ENCODE measurements at regions not wholly inside any gene's neighbourhood (a gene's known extent, or its start where the extent isn't known, plus 50 kb on each side); places are given as distances from the start of the nearest gene placed in this dataset.

DNA sequence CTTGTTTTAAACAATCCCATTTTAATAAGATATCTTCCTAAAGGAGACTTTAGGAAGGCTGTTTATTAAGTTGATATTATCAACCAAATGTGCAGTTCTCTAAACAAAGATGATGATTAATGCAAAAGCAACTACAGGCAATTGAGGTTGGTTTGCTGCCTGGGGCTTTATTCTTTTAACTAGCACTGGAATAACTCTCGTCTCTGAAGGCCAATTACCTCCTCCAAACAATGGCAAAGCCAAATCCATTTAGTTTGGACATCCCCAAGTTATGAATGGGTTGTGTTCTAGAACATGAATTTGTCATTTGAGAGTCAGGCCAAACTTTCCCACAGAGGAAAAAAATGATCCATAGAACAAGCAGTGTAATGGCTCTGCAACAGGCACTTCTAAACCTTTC is 114.1 kb downstream of the SLC16A9 start:
- no peak for DNase-seq

DNA sequence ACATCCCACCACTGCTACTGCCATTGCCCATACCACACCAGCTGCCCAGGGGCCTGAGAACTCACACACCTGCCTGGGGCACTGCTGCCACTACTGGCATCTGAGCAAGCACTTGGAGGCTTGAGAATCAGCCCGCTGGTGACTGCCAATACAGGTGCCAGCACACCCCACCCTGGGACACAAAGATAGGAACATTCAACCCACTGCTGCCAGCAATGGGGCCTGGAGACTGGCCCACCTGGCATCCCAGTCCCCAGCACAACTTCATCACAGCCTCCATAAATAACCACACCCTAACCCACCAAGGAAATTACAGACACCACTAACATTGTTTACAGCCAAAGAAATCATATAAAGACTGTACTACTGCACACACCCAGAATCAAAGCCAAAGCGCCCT is 115.9 kb downstream of the SLC16A9 start:
- DNase-seq = no peak

DNA sequence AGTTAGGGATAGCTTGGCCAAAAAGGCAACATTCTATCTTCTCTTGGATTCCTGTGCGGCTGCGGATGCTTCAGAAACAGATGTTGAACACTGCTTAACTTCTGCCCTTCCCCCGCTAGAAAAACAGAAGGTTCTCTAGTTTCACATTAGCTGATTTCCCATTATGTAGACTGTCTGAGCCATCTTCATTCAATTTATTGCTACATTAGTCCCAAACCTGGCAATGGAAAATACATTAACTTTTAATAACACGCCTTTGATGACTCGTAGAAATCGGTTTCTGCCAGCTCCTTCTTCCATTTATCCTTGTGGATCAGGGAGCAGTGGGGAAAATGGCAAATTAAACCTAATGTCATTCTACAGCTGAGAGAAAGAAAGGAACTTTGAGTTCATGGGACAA is 119.9 kb downstream of the SLC16A9 start:
- peak; percentile 53 for DNase-seq

DNA sequence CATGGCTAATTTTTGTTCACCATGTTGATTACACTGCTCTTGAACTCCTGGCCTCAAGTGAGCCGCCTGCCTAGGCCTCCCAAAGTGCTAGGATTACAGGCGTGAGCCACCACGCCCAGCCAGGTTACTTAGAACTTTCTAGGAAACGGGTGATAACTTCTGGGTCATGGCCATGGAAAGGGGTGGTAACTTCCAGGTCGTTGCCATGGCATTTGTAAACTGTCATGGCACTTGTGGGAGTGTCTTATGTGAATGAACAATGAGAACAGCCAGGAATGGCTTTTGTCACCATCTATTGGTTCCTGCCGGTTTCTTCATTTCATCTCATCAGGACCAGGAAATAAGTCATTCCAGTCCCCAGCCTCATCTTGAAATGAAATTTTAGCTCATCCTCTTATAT is 120.9 kb downstream of the SLC16A9 start:
- DNase-seq = no peak

DNA sequence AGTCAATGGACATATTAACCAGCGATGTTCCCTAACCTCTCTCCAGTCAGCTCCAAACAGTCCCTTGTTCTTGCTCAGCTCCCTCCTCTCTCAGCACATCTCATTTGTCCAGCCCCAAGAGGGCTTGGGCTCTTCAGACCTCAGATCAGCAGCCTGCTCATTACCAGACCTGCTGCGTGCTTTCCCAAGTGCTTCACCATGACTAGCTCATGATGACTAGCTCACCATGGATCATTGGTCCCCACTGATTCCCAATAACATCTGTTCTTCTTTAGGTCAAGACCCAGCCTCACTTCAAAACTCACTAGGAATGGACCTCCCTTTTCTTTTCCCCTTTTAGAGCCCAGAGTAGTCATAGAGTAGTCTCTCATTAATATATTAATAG is 121.9 kb downstream of the SLC16A9 start:
- no peak for DNase-seq

DNA sequence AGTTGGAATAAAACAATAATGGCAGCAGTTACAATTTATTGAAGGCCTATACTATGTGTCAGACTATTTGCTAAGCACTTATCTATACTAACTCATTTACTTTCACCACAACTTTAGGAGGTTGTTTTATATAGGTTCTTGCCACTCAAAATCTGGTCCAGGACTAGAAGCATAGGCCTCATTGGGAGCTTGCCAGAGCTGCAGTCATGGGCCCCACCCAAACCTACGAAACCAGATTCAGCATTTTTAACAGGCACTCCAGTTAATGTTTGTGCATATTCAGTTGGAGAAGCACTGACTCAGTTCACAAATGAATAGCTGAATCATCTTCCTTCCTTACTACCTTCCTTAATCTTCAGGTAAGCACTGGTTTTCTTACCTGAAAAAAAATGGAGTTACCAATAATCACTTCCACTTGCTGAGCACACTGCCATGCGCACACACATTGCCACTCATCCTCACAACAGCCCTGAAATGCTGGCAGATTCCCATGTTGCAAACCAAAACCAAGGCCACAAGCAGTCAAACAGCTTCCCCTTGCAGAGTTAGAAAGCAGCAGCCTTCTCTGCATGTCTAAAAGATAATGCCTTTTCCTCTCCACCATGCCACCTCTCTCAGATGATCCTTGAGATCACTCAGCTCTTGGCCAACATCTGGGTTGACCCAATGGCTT is 122.4 kb downstream of the SLC16A9 start:
- no peak for DNase-seq

DNA sequence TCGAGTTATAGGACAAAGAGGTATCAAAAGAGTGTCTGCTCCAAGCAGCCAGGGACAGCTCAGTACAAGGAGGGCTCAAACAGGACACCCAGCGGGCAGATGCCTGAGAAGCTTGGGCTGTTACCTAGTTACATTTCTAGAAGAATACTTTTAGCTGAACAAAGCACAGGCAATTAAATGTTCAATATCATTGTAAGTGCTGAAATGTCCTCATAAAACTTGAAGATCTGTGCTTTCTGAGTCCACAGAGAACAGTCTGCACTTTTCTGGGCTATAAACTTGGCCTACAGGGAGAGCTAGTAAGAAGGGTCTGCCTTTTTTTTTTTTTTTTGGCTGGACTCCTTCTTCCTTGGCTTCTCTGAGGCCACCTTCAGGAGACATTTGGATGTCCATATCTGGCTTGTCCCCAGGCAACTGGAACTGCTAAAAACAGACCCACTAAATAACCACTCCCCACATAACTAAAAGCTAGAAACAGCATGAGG is 123.2 kb downstream of the SLC16A9 start:
- DNase-seq = no peak

DNA sequence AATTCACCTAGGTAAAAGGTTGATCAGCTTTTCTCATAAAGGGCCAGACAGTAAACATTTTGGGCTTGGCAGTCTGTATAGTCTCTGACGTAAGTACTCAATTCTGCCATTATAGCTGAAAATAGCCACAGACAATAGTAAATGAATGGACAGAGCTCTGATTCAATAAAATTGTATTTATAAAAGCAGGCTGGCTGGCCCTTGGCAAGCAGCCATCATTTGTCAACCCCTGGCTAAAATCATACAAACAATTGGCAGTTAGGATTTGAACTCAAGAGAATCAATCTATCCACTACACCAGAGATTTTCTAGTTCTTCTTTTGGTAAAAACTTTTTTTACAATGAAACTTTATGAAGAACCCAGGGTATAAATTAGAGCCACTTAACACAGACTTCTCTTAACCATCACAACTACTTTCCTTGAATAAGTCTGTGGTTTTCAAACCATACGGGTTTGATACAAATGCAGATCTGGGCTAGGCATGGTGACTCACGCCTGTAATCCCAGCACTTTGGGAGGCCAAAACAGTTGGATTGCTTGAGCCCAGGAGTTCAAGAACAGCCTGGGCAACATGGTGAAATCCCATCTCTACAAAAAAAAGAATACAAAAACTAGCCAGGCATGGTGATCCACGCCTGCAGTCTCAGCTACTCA is 124.5 kb downstream of the SLC16A9 start:
- DNase-seq = no peak

DNA sequence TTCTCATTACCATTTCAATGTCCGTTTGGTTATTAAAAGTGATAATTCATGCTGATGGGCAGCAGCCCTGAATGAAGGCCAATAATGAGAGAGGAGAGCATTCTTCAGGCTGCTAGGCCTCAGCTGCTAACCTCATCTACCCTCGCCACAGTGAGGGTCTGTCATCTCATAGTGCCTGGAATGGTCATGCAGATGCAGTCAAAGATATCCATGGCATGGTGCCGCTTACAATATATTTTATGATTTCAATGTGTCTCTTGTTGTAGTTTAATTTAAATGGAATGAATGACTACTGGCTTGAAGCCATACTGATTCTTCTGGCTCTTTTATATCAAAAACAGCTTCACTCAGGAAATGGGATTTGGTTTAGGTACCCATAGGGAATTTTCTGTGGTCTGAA is 126.9 kb downstream of the SLC16A9 start:
- DNase-seq = peak; percentile 50

DNA sequence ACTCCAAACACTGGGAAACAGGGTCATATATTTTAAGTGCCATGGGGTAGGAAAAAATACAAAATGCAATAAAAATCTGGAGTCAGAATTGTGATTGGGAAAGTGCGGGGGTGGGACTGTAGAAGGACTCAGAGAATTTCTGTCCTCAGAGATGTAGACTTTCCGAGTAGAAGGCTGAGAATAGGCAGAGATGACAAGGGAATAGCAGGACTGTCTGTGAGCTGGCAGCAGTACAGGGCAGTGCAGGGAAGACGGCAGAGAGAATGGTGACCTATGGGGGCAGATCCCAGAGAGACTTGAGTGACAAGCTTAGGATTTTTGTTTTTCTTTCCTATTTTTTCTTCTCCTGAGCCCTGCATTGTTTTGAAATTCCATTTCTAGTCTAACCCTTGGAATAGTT is 127.6 kb downstream of the SLC16A9 start:
- DNase-seq = peak; percentile 30

DNA sequence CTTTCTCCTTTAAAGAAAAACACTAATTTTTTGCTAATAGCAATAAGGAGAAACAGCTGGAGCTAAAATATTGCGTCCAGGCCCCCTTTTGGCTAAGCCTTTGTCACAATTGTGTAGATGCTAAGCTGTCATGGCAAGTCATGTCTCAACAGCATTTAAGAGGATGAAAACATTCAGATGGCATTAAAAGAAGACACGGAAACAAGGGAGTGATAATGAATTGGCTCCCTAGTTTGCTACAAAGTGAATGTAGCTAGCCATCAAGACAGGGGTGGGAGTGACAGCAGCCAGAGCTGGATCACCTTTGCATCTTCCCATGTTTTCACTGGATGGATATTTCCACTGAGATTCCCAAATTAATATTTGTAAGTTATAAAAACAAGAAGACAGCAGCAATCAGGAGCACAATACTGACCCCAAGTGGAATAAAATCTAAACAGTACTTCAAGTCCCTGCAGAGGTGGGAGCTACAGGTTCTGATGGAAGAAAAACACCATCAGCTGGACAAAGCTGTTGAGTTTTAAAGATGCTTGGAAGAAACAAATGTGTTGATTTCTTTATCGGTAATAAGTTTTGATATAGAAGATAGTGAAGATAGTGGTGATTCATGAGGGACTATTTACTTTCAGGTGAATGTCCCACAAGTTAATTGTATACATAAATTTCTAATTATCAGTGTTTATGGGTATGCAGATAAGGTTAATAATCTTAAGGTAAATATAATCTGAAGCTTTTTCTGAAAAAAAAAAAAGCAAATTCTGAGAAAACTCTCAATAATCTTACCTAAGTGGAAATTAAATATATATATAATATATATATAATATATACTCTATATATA is 129.4 kb downstream of the SLC16A9 start:
- peak; percentile 62 for DNase-seq

DNA sequence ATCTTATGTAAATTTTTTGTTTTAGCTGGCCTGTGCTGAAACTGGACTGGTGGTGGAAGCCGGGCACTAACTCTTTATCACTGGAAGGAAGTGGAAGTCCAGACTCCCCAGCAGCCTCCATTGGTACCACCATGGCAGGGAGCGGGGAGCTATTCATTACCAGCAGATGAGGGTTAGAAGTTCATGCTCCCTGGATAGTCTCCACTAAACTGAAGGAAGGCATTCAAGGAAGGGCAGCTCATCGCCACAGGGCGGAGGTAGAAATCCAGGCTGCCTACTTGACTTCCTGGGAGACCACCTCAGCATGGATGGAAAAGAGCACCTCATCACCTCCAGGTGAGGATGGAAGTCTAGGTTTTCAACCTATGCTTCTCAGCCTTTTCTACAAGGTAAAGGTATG is 130.9 kb downstream of the SLC16A9 start:
- DNase-seq = no peak

DNA sequence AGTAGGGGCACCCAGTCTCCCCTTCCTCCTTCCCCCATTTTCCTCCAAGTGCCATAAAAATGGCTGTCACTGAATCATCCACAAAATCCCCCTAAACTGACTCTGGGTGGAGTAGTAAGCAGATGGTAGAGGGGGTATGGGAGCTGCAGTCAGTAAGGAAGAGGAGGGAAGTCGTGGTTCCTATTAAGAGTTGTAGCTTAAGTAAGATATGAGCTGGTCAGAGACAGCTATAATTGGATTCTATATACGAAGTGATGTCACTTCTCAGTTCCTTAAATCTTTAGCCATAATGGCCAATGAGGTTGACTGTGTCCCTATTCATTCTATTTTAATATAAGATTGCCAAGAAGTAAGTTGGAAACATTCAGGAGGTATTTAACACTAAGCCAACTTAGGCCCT is 131.7 kb downstream of the SLC16A9 start:
- DNase-seq = no peak

DNA sequence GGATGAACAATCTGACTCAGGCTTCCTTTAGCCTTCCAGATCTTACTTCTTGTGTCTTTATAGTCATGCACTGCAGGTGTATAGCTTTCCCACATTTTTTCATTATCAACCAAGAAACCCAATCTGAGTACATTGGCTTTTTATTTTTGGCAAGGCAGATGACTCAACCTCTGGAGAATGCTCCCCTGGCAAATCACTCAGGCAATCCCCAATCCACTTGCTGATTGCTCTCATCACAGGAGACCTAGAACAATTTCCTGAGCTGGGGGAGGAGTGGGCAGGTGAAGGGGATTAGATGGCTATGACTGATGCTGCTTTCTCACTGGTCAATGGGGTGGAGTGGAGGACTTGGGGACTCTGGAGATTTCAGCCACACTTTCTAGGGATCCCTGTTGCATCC is 134.4 kb downstream of the SLC16A9 start:
- DNase-seq = no peak

DNA sequence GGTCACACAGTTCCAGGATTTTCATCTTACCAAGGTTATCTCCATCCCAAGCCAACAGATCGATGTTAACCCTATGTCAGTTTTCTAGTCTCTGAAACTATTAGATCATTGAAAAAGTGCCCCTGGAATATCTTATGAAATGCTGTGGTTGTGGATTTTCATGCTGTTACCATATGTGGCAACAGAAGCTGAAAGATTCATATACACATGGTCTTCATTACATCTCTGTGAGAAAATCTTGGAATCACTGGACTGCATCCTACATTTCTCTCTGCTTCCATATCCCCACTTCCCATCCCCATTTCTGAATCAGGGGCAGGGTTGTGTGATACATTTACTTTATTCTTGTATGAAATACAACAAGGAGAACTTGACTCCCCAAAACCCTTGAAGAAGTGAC is 146.1 kb downstream of the SLC16A9 start:
- DNase-seq = peak; percentile 90

DNA sequence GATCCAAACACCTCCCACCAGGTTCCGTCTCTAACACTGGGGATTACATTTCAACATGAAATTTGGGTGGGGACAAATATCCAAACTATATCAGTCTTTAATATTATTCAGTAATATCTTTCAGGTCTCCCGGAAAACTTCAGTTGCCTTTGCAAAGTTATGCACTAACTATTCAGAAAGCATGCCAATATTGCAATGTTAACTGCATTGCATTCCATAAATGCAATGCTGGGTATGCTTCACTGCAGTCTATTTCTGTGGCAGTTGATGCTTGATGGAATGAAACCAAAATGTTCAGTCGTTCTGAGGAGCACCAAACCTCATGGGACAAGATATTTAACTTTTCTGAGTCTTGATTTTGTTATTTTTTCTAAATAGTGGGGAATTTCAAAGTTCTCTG is 147.5 kb downstream of the SLC16A9 start:
- no peak for DNase-seq

DNA sequence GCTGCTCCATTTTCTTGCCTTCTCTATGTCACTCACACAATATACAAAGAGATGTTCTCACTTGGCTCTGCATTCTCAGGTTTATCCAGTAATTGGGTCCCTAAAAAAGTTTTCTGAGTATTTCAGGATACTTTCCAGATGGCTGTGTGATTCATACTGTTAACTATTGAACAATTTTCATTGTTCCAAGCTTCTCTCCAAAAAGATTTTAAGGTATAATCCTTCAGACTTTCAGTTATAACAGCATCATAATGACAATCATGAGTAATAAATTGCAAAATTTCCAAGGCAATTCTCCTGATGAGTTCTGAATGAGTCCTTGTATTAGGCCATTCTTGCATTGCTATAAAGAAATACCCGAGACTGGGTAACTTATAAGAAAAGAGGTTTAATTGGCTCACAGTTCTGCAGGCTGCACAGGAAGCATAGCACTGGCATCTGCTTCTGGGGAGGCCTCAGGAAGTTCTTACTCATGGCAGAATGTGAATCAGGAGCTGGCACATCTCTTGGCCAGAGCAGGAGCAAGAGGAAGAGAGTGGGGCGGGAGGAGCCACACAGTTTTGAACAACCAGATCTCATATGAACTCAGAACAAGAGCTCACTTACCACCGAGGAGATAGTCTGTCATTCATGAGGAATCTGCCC is 148.1 kb downstream of the SLC16A9 start:
- peak; percentile 20 for DNase-seq

DNA sequence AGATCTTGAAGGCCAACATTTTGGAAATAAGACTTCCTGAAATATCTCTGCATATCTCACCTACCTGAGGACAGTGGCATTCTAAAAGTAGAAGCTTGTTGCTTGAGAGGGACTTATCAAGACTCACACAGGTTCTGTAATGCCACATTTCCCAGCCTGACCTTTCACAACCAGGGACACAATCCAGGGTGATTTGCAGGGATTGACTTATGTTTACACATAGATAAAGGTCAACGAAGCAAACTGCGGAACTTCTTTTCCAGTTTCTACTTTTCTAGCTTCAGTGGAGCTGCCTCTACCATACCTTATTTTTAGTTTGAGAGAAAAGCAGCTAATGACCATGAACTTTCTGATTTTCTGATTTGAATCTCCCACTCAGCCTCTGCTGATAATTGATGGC is 148.7 kb downstream of the SLC16A9 start:
- DNase-seq = no peak

DNA sequence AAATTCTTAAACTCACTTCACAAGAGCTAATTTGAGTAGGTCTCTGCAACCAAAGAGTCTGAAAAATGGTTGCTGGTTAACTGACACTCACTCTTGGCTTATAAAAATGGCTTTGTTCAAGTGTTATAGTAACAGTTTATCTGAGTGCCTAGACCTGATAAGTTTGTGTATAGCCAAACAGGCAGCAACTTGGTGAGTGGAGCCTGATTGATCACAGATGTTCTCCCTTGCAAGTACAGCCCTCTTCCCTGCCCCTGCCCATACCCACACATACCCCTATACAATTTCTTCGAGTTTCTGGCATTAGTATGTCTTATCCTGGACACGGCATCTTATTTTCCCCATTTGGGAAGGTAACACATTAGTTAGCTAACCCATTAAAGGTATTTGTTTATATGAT is 149.5 kb downstream of the SLC16A9 start:
- no peak for DNase-seq

DNA sequence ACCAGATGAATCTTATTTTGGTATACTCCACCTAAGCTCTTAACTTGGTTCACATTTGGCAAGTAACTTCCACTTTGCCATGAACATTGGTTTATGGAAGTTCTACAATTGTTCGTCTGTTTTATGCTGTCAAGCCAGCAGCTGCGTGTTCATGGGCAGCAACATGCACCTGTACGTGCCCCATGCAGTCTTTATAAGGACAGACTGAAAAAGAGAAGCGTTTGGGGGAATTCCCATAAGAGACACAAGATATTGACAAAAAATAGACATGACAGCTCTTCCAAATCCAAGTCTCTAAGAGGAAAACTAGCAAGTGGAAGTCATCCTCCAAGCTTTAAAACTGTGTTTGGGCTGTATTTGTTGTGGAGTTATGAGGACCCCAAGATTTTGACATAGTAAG is 151.6 kb downstream of the SLC16A9 start:
- DNase-seq = no peak

DNA sequence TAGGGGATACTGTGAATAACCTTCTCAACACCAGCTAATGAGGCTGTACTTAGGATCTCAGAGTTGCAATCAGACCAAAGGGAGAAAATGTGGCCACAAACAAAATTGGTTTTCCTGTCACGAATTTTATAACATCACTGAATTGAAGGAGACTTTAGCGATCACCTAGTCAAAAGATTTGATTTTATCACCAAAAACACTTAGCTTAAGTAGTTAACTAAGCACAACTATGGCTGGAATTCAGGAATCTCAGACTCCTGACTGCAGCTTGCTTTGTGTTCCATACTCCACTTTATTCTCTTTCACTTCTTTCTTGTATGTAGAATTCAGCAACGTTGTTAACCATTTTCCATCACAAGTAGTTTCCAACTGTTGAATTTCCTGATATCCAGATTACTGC is 152.0 kb downstream of the SLC16A9 start:
- DNase-seq = no peak

DNA sequence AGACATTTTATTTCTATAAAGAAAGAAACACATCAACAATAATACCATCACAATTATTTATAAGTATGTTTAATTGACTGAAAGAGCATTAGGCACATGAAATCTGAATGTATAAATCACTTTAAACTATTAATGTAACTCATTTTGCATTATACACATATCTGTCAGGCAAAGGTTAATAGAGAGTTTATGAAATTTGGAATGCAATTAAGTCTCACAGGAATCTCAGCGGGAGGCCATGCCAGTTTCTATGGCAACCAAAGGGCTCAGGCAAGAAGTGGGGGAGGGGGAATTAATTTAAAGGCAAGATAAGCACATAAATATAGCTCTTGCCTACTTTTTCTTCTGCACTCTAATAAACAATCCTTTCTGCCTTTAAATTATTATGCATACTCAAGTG is 152.6 kb downstream of the SLC16A9 start:
- DNase-seq = no peak

All from skin of body (tissue), 1 donor.